ENCODE measurements at regions not wholly inside any gene's neighbourhood (a gene's known extent, or its start where the extent isn't known, plus 50 kb on each side); places are given as distances from the start of the nearest gene placed in this dataset.
"Not testable (repeated sequence)": the region's sequence is repeated elsewhere in the genome, so short reads cannot be mapped to it uniquely, and the experiment has no call there.

GRCh38 chr15:96978937-96979473, 648.5 kb downstream of the NR2F2 start:
- intact Hi-C loops (cut with micrococcal nuclease) = no loop called here

DNA sequence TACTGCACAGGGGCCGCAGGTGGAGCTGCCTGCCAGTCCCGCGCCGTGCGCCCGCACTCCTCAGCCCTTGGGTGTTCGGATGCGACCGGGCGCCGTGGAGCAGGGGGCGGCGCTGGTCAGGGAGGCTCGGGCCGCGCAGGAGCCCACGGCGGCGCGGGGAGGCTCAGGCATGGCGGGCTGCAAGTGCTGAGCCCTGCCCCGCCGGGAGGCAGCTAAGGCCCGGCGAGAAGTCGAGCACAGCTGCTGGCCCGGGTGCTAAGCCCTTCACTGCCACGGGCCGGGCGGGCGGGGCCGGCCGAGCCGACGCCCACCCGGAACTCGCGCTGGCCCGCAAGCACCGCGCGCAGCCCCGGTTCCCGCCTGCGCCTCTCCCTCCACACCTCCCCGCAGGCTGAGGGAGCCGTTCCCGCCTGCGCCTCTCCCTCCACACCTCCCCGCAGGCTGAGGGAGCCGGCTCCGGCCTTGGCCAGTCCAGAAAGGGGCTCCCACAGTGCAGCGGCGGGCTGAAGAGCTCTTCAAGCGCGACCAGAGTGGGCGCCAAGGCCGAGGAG, 653.7 kb downstream of the NR2F2 start:
- intact Hi-C loops (cut with micrococcal nuclease) = not testable (repeated sequence)

- intact Hi-C loops (cut with micrococcal nuclease) = no loop called here
Observed at GRCh38 chr15:96992817-96993216, 662.3 kb downstream of the NR2F2 start.

GRCh38 chr15:96997538-96997937, 667.0 kb downstream of the NR2F2 start:
- intact Hi-C loops (cut with micrococcal nuclease) = no loop called here

DNA sequence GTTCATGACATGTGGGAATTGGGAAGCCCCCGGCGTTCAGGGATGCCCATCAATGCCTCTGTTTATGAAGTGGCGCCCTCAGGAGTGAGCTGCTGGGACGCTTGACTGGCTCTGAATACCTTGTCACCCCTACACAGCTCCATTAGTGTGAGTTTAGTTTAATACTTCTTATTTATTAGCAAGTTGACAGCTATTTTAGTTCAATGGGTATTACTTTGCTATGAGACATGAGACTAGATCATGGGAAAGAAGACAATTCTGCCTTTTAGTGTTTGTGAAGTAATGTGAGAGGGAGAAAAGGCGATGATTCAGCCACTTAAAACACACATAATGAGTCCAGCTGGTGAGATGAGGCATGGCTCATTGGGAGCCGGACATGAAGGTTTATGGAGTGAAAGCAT, 678.5 kb downstream of the NR2F2 start:
- intact Hi-C loops (cut with micrococcal nuclease) = no loop called here

GRCh38 chr15:97012986-97013385, 682.5 kb downstream of the NR2F2 start:
- intact Hi-C loops (cut with micrococcal nuclease) = no loop called here

- intact Hi-C loops (cut with micrococcal nuclease) = no loop called here
Observed at GRCh38 chr15:97013491-97013890, 683.0 kb downstream of the NR2F2 start.

DNA sequence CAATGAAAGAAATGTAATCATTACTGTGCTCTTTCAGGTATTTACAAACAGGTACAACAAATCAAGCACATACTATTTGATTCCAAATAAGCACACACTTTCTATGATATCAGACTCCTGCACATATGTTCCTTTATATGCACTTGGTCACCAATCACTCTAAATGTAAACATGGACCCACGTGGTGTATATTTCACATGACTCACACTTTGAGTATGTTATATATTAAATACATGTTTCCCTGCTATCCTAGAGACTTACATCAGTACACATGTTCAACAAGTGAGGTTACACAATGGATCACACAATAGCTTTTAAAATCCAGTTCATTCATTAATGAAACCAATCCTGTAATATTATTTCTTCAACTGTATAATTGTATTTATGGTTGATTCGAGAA, 683.5 kb downstream of the NR2F2 start:
- intact Hi-C loops (cut with micrococcal nuclease) = no loop called here

DNA sequence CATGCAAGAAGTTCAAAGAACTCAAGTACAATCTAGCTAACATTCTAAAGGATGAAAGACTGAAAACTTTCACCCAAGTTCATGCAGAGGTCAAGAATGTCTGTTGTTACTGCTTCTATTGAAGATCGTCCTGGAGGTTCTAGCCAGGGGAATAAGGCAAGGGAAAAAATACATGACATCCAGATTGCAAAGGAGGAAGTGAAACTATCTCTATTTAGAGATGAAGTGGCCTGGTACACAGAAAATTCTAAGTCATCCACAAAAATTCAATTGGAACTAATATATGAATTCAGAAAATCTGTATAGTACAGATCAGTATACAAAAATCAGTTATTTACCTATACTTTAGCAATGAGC, 693.0 kb downstream of the NR2F2 start:
- intact Hi-C loops (cut with micrococcal nuclease) = no loop called here

- intact Hi-C loops (cut with micrococcal nuclease) = no loop called here
Observed at GRCh38 chr15:97026781-97027180, 696.3 kb downstream of the NR2F2 start.

DNA sequence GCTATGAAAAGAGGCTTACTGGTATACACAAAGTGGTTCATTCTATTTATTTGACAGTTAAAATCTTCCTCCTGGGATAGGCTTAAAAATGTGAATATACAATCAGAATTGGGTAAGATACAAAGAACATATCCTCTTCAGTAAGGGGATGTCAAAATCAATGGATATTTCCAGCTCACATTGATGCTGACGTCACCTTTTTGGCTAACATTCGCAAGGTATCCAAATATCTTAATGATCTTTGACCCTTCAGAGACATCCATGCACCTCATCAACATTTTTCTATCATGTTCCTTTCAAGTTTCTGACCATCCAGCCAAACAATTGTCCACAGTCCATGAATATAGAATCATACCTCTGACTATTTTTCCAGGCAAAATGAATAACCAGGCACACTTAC, 697.3 kb downstream of the NR2F2 start:
- intact Hi-C loops (cut with micrococcal nuclease) = no loop called here

GRCh38 chr15:97030251-97030650, 699.8 kb downstream of the NR2F2 start:
- intact Hi-C loops (cut with micrococcal nuclease) = no loop called here

DNA sequence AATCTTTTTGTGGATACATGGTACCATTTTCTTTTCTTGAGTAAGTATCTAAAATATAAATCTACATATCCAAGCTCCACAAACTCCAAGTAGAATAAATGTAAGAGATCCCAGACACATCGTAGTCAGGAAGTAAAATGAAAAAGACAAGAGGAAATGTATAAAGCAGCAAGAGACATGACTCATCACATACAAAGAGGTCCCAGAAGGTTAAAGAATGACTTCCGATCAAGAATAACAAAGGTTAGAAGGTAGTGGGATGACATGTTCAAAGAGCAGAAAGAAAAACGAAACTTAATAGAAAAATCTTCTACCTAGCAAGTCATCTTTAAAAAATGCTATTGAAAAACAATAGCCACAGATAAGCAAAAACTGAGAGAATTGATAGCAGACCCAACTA, 705.8 kb downstream of the NR2F2 start:
- intact Hi-C loops (cut with micrococcal nuclease) = no loop called here

GRCh38 chr15:97037080-97037479, 706.6 kb downstream of the NR2F2 start:
- intact Hi-C loops (cut with micrococcal nuclease) = no loop called here

GRCh38 chr15:97045666-97046421, 715.3 kb downstream of the NR2F2 start:
- intact Hi-C loops (cut with micrococcal nuclease) = no loop called here

DNA sequence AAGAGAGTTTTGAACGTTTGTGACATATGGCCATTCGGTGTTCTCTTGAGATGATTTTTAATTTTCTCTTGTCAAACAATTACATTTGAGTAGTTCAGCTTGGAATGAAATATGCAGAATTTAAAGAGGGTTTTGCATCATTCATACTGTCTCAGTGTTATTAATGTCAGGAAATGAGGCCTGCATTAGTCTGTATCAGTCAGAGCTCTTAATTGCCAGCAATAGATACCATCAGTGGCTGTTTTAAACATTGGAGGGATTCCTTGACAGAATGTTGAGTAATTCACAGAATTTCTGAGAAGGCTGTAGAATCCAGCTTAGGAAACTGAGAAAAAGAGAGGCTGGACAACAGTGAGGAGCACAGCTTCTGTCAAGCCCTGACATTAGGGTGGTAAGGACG, 722.0 kb downstream of the NR2F2 start:
- intact Hi-C loops (cut with micrococcal nuclease) = no loop called here

DNA sequence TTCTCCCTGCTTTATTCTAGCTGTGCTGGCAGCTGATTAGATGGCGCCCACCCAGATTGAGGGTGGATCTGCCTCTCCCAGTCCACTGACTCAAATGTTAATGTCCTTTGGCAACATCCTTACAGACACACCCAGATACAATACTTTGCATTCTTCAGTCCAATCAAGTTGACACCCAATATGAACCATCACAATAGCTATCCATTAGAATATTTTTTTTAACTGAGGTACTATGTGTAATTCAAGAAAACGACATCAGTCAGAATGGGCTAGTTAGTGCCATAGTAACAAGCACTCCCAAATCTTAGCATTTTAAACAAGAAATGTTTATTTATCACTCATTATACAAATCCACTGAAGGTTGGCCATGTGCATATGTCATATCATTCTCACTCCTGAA, 723.1 kb downstream of the NR2F2 start:
- intact Hi-C loops (cut with micrococcal nuclease) = no loop called here

DNA sequence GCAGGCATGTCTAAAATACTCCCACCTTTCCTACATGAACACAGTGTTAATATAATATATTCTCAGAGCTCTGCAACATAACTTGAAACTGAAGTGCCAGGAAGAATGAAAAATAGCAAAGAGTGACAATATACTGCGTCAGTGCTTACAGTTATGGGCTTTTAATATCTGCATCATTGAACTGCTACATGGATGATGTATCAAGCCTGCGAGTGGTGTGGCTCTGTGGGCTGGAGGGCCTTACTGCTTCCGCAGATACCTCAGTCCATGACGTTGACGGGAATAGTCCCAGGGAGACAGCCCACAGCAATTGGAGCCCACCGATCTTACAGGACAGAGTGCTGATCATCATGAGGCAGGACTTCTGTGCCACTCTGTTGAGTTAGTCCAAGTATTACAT, 727.0 kb downstream of the NR2F2 start:
- intact Hi-C loops (cut with micrococcal nuclease) = no loop called here

- intact Hi-C loops (cut with micrococcal nuclease) = no loop called here
Observed at GRCh38 chr15:97059281-97059680, 728.8 kb downstream of the NR2F2 start.

- intact Hi-C loops (cut with micrococcal nuclease) = no loop called here
Observed at GRCh38 chr15:97061392-97061791, 730.9 kb downstream of the NR2F2 start.

DNA sequence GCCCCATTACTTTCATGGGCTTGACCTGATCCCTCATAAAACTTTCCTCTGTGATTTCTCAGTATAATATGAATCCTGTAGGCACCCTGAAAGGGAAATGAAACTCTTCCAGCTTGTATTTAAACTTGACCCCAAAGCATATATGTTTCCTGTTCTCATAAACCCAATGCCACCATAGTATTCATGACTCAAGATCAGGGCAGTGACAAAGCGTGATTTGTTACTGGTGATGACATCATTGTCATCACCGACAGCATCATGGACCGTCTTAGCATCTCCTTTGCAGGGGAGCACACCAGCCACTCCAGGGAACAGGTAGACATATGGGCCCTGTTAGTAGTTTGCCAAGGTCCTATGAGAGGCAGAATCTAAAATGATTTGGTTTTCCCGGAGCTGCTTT, 741.2 kb downstream of the NR2F2 start:
- intact Hi-C loops (cut with micrococcal nuclease) = no loop called here

- intact Hi-C loops (cut with micrococcal nuclease) = no loop called here
Observed at GRCh38 chr15:97072545-97072944, 742.0 kb downstream of the NR2F2 start.

GRCh38 chr15:97076011-97076410, 745.5 kb downstream of the NR2F2 start:
- intact Hi-C loops (cut with micrococcal nuclease) = no loop called here

Data from T-helper 2 cell treated with Interferon-gamma antibody and Interleukin-4, amounts not matched to agents 100 ng/mL and 5 ng/mL, for 36 hours (primary cell).